ENCODE measurements at regions not wholly inside any gene's neighbourhood (a gene's known extent, or its start where the extent isn't known, plus 50 kb on each side); places are given as distances from the start of the nearest gene placed in this dataset.

- TF ChIP-seq, protein P1, sequence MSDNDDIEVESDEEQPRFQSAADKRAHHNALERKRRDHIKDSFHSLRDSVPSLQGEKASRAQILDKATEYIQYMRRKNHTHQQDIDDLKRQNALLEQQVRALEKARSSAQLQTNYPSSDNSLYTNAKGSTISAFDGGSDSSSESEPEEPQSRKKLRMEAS (IDR thresholded peaks at IDR 0.05) = no peak
- TF ChIP-seq EGR1 (IDR thresholded peaks at IDR 0.05; ENCODE audit: low read depth) (no peak), YY1 (IDR thresholded peaks at IDR 0.05; ENCODE audit: extremely low read depth, insufficient replicate concordance, low read depth, low read length) (no peak), EZH2 (IDR thresholded peaks at IDR 0.05) (no peak), POLR2A (IDR thresholded peaks at IDR 0.05; ENCODE audit: borderline replicate concordance, extremely low read depth, insufficient read depth, insufficient read length) (no peak), POLR2AphosphoS5 (IDR thresholded peaks at IDR 0.05; ENCODE audit: low read depth, low read length) (no peak), ZBTB33 (IDR thresholded peaks at IDR 0.05; ENCODE audit: extremely low read depth, insufficient replicate concordance, low read length) (no peak), RAD21 (IDR thresholded peaks at IDR 0.05; ENCODE audit: low read depth) (no peak), SRF (IDR thresholded peaks at IDR 0.05; ENCODE audit: low read depth) (no peak), TCF7L2 (IDR thresholded peaks at IDR 0.05; ENCODE audit: borderline replicate concordance, extremely low read depth, insufficient read depth, insufficient read length) (no peak), SIN3A (IDR thresholded peaks at IDR 0.05; ENCODE audit: low read depth) (no peak)
- TF ChIP-seq, protein P2, sequence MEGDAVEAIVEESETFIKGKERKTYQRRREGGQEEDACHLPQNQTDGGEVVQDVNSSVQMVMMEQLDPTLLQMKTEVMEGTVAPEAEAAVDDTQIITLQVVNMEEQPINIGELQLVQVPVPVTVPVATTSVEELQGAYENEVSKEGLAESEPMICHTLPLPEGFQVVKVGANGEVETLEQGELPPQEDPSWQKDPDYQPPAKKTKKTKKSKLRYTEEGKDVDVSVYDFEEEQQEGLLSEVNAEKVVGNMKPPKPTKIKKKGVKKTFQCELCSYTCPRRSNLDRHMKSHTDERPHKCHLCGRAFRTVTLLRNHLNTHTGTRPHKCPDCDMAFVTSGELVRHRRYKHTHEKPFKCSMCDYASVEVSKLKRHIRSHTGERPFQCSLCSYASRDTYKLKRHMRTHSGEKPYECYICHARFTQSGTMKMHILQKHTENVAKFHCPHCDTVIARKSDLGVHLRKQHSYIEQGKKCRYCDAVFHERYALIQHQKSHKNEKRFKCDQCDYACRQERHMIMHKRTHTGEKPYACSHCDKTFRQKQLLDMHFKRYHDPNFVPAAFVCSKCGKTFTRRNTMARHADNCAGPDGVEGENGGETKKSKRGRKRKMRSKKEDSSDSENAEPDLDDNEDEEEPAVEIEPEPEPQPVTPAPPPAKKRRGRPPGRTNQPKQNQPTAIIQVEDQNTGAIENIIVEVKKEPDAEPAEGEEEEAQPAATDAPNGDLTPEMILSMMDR (IDR thresholded peaks at IDR 0.05 in 2 of 3, conservative IDR thresholded peaks at IDR 0.05 in 1 of 3; ENCODE audit: borderline replicate concordance in 1 of 3, insufficient read depth in 1 of 3, low read depth in 2 of 3, low read length in 2 of 3) = no peak
- TF ChIP-seq, protein P3, sequence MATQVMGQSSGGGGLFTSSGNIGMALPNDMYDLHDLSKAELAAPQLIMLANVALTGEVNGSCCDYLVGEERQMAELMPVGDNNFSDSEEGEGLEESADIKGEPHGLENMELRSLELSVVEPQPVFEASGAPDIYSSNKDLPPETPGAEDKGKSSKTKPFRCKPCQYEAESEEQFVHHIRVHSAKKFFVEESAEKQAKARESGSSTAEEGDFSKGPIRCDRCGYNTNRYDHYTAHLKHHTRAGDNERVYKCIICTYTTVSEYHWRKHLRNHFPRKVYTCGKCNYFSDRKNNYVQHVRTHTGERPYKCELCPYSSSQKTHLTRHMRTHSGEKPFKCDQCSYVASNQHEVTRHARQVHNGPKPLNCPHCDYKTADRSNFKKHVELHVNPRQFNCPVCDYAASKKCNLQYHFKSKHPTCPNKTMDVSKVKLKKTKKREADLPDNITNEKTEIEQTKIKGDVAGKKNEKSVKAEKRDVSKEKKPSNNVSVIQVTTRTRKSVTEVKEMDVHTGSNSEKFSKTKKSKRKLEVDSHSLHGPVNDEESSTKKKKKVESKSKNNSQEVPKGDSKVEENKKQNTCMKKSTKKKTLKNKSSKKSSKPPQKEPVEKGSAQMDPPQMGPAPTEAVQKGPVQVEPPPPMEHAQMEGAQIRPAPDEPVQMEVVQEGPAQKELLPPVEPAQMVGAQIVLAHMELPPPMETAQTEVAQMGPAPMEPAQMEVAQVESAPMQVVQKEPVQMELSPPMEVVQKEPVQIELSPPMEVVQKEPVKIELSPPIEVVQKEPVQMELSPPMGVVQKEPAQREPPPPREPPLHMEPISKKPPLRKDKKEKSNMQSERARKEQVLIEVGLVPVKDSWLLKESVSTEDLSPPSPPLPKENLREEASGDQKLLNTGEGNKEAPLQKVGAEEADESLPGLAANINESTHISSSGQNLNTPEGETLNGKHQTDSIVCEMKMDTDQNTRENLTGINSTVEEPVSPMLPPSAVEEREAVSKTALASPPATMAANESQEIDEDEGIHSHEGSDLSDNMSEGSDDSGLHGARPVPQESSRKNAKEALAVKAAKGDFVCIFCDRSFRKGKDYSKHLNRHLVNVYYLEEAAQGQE (IDR thresholded peaks at IDR 0.05; ENCODE audit: low read depth) = no peak
- TF ChIP-seq, protein P4, sequence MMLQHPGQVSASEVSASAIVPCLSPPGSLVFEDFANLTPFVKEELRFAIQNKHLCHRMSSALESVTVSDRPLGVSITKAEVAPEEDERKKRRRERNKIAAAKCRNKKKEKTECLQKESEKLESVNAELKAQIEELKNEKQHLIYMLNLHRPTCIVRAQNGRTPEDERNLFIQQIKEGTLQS (IDR thresholded peaks at IDR 0.05) = no peak
These were observed 50.2 kb upstream of the LHX8 start for GRCh38 chr1:75083848-75084514.

All from HCT116 (cell line).